Uterus (tissue), 2 donors: ENCODE measurements at regions not wholly inside any gene's neighbourhood (a gene's known extent, or its start where the extent isn't known, plus 50 kb on each side); places are given as distances from the start of the nearest gene placed in this dataset.

ENCODE experiments used
- CTCF ChIP-seq, 4 experiments: fragments of 200-600 bp in 2 of 4; fragments of 450-650 bp in 2 of 4; sonication (generic) in 2 of 4; IDR thresholded peaks; one replicate each; pipeline ENCODE4 v1.5.1; 2016 to 2019; ENCODE audit warnings: antibody characterized with exemption in 4 of 4, mild to moderate bottlenecking in 2 of 4, moderate library complexity in 1 of 4
- POLR2A ChIP-seq, 2 donors: fragments of 450-650 bp; IDR thresholded peaks; one replicate each; pipeline ENCODE4 v1.6.1; 2016; ENCODE audit warnings: antibody characterized with exemption in 2 of 2, mild to moderate bottlenecking in 1 of 2, moderate library complexity in 1 of 2

- no peak for TF ChIP-seq CTCF (IDR thresholded peaks at IDR 0.05)
- no peak for TF ChIP-seq POLR2A (IDR thresholded peaks at IDR 0.05)
Observed at GRCh38 chr6:148021699-148022098, 320.9 kb upstream of the SASH1 start.
